ENCODE measurements at regions not wholly inside any gene's neighbourhood (a gene's known extent, or its start where the extent isn't known, plus 50 kb on each side); places are given as distances from the start of the nearest gene placed in this dataset.
A peak's percentile ranks its signal among the peaks of the same experiment; 100 is the strongest.
"Not testable (repeated sequence)": the region's sequence is repeated elsewhere in the genome, so short reads cannot be mapped to it uniquely, and the experiment has no call there.

GRCh38 chr10:2334575-2334974 lies 597.2 kb upstream of the ADARB2 start:
- 87% methylated on average over 4 of the region's 4 CpGs for WGBS (ENCODE audit: low lambda C conversion rate, missing lambda C conversion rate)
- DNase-seq (ENCODE audit: low spot score) = no peak

GRCh38 chr10:2329082-2329481 lies 591.8 kb upstream of the ADARB2 start:
- no peaks in the 10 kb centered on the region for H3K79me2 ChIP-seq
- H3K4me2 ChIP-seq = no peak overlapping the region
- no peak overlapping the region for H3K27ac ChIP-seq
- no peak for TF ChIP-seq CTCF (IDR thresholded peaks at IDR 0.05; ENCODE audit: poor library complexity)
- no peak for TF ChIP-seq EZH2phosphoT487 (IDR thresholded peaks at IDR 0.05; ENCODE audit: low read depth, severe bottlenecking, unreplicated experiment)
- no peak for TF ChIP-seq EZH2 (IDR thresholded peaks at IDR 0.05; ENCODE audit: borderline replicate concordance)
- no peak overlapping the region for H2AFZ ChIP-seq
- no peak overlapping the region for H3K4me3 ChIP-seq
- H3K4me1 ChIP-seq (ENCODE audit: insufficient read depth) = peaks cover 3% of the 10 kb centered on the region
- H4K20me1 ChIP-seq (ENCODE audit: insufficient read depth, poor library complexity, severe bottlenecking) = no peaks in the 10 kb centered on the region
- no peak for DNase-seq (ENCODE audit: low spot score)
- no peaks in the 10 kb centered on the region for H3K9me2 ChIP-seq (replicated peaks; ENCODE audit: insufficient read depth)
- H3K27me3 ChIP-seq = no peaks in the 10 kb centered on the region
- WGBS (ENCODE audit: low lambda C conversion rate, missing lambda C conversion rate) = 86% methylated on average over 13 of the region's 13 CpGs
- H3K9me3 ChIP-seq (ENCODE audit: low read depth) = no peaks in the 10 kb centered on the region
- no peaks in the 10 kb centered on the region for H3K36me3 ChIP-seq (replicated peaks; ENCODE audit: insufficient read depth, low read depth)

More at GRCh38 chr10:2334575-2334974, 597.2 kb upstream of the ADARB2 start:
- Histone ChIP-seq H3K27me3 (no peaks in the 10 kb centered on the region), H2AFZ (no peak overlapping the region), H3K36me3 (replicated peaks; ENCODE audit: insufficient read depth, low read depth) (no peaks in the 10 kb centered on the region), H3K27ac (no peak overlapping the region), H3K4me1 (ENCODE audit: insufficient read depth) (no peaks in the 10 kb centered on the region), H3K9me3 (ENCODE audit: low read depth) (no peaks in the 10 kb centered on the region), H3K4me2 (no peak overlapping the region), H3K9me2 (replicated peaks; ENCODE audit: insufficient read depth) (no peaks in the 10 kb centered on the region), H4K20me1 (ENCODE audit: insufficient read depth, poor library complexity, severe bottlenecking) (no peaks in the 10 kb centered on the region), H3K4me3 (no peak overlapping the region), H3K79me2 (no peaks in the 10 kb centered on the region)
- TF ChIP-seq EZH2 (IDR thresholded peaks at IDR 0.05; ENCODE audit: borderline replicate concordance) (no peak), CTCF (IDR thresholded peaks at IDR 0.05; ENCODE audit: poor library complexity) (no peak), EZH2phosphoT487 (IDR thresholded peaks at IDR 0.05; ENCODE audit: low read depth, severe bottlenecking, unreplicated experiment) (no peak)

GRCh38 chr10:2326411-2326810 lies 589.1 kb upstream of the ADARB2 start:
- Histone ChIP-seq H2AFZ (no peak overlapping the region), H3K36me3 (replicated peaks; ENCODE audit: insufficient read depth, low read depth) (no peaks in the 10 kb centered on the region), H3K4me2 (no peak overlapping the region), H3K9me2 (replicated peaks; ENCODE audit: insufficient read depth) (no peaks in the 10 kb centered on the region), H3K27me3 (no peaks in the 10 kb centered on the region), H3K27ac (peak overlapping the region; percentile 45), H3K4me1 (ENCODE audit: insufficient read depth) (peaks cover 3% of the 10 kb centered on the region), H3K9me3 (ENCODE audit: low read depth) (no peaks in the 10 kb centered on the region), H3K4me3 (no peak overlapping the region), H4K20me1 (ENCODE audit: insufficient read depth, poor library complexity, severe bottlenecking) (no peaks in the 10 kb centered on the region), H3K79me2 (no peaks in the 10 kb centered on the region)
- TF ChIP-seq EZH2phosphoT487 (IDR thresholded peaks at IDR 0.05; ENCODE audit: low read depth, severe bottlenecking, unreplicated experiment) = no peak
- no peak for DNase-seq (ENCODE audit: low spot score)
- 80% methylated on average over 6 of the region's 6 CpGs for WGBS (ENCODE audit: low lambda C conversion rate, missing lambda C conversion rate)

GRCh38 chr10:2315045-2315485 lies 577.7 kb upstream of the ADARB2 start:
- not testable (repeated sequence) for H3K4me2 ChIP-seq; H3K9me3 ChIP-seq (ENCODE audit: low read depth); H3K36me3 ChIP-seq (replicated peaks; ENCODE audit: insufficient read depth, low read depth); H3K27ac ChIP-seq; DNase-seq (ENCODE audit: low spot score); H3K4me1 ChIP-seq (ENCODE audit: insufficient read depth); H2AFZ ChIP-seq; H3K4me3 ChIP-seq; H3K79me2 ChIP-seq; H3K27me3 ChIP-seq; H3K9me2 ChIP-seq (replicated peaks; ENCODE audit: insufficient read depth); H4K20me1 ChIP-seq (ENCODE audit: insufficient read depth, poor library complexity, severe bottlenecking)
- 94% methylated on average over 21 of the region's 32 CpGs for WGBS (ENCODE audit: low lambda C conversion rate, missing lambda C conversion rate)
